Activated naive CD4-positive, alpha-beta T cell treated with anti-CD3 and anti-CD28 coated beads, Interleukin-2, amount 50 U/mL, for 24 hours (primary cell): ENCODE measurements at regions not wholly inside any gene's neighbourhood (a gene's known extent, or its start where the extent isn't known, plus 50 kb on each side); places are given as distances from the start of the nearest gene placed in this dataset.

ENCODE experiments used
- H3K27ac Mint-ChIP-seq: one replicate; pipeline ENCODE4 v1.8.0; 2021; ENCODE audit warnings: mild to moderate bottlenecking, mixed read lengths
- H3K27me3 Mint-ChIP-seq: one replicate; pipeline ENCODE4 v1.8.0; 2021; ENCODE audit warnings: mixed read lengths
- H3K36me3 Mint-ChIP-seq: one replicate; pipeline ENCODE4 v1.8.0; 2021; ENCODE audit warnings: mixed read lengths
- H3K4me1 Mint-ChIP-seq: one replicate; pipeline ENCODE4 v1.8.0; 2021; ENCODE audit warnings: mixed read lengths
- H3K4me3 Mint-ChIP-seq: one replicate; pipeline ENCODE4 v1.8.0; 2021; ENCODE audit warnings: mild to moderate bottlenecking, mixed read lengths
- H3K9me3 Mint-ChIP-seq: one replicate; pipeline ENCODE4 v1.8.0; 2021; ENCODE audit warnings: mixed read lengths

GRCh38 chr19:33914599-33914998 is 117.9 kb downstream of the KCTD15 start:
- H3K9me3 Mint-ChIP-seq: no peaks in the 10 kb centered on the region
- no peak overlapping the region for H3K27ac Mint-ChIP-seq
- no peaks in the 10 kb centered on the region for H3K4me1 Mint-ChIP-seq
- H3K27me3 Mint-ChIP-seq: peaks cover 16% of the 10 kb centered on the region
- no peak overlapping the region for H3K4me3 Mint-ChIP-seq
- H3K36me3 Mint-ChIP-seq: peaks cover 2% of the 10 kb centered on the region

- H3K4me3 Mint-ChIP-seq: no peak overlapping the region
- H3K9me3 Mint-ChIP-seq: no peaks in the 10 kb centered on the region
- peaks cover 16% of the 10 kb centered on the region for H3K27me3 Mint-ChIP-seq
- peaks cover 2% of the 10 kb centered on the region for H3K36me3 Mint-ChIP-seq
- H3K4me1 Mint-ChIP-seq: no peaks in the 10 kb centered on the region
- H3K27ac Mint-ChIP-seq: no peak overlapping the region
Measured at GRCh38 chr19:33916792-33917191, 120.1 kb downstream of the KCTD15 start.

- H3K9me3 Mint-ChIP-seq: no peaks in the 10 kb centered on the region
- H3K27ac Mint-ChIP-seq: no peak overlapping the region
- H3K4me3 Mint-ChIP-seq: no peak overlapping the region
- H3K27me3 Mint-ChIP-seq: peaks cover 12% of the 10 kb centered on the region
- no peaks in the 10 kb centered on the region for H3K4me1 Mint-ChIP-seq
- H3K36me3 Mint-ChIP-seq: peaks cover 2% of the 10 kb centered on the region
Measured at GRCh38 chr19:33919291-33919690, 122.6 kb downstream of the KCTD15 start.

- Mint-ChIP-seq H3K4me3 (no peak overlapping the region), H3K27me3 (peaks cover 18% of the 10 kb centered on the region), H3K4me1 (no peaks in the 10 kb centered on the region), H3K9me3 (no peaks in the 10 kb centered on the region), H3K27ac (no peak overlapping the region), H3K36me3 (peaks cover 2% of the 10 kb centered on the region)
Measured at GRCh38 chr19:33921165-33921564, 124.5 kb downstream of the KCTD15 start.

DNA sequence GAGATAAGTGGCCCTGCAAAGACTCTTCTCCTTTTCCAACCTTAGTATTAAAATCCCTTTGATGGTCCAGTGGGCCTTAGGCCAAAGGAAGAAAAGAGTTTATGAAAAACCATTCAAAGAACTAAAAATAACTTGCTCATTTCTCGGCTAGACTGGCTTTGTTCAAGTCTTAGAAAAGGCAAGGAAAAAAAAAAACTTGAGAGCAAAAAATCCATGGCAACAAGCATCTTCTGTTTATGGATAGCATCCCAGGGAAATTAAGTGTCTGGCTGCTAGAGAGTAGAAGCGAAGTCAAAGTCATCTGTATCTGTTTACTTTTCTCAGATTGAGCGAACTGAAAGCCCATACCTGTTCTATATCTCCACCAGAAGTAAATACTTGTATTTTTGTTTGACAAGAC is 129.6 kb downstream of the KCTD15 start:
- no peaks in the 10 kb centered on the region for H3K36me3 Mint-ChIP-seq
- no peaks in the 10 kb centered on the region for H3K4me1 Mint-ChIP-seq
- no peak overlapping the region for H3K4me3 Mint-ChIP-seq
- peaks cover 24% of the 10 kb centered on the region for H3K27me3 Mint-ChIP-seq
- H3K27ac Mint-ChIP-seq: no peak overlapping the region
- no peaks in the 10 kb centered on the region for H3K9me3 Mint-ChIP-seq

GRCh38 chr19:33927789-33928457 is 131.3 kb downstream of the KCTD15 start:
- H3K9me3 Mint-ChIP-seq: no peaks in the 10 kb centered on the region
- no peaks in the 10 kb centered on the region for H3K4me1 Mint-ChIP-seq
- H3K27me3 Mint-ChIP-seq: peaks cover 22% of the 10 kb centered on the region
- H3K27ac Mint-ChIP-seq: no peak overlapping the region
- no peak overlapping the region for H3K4me3 Mint-ChIP-seq
- H3K36me3 Mint-ChIP-seq: no peaks in the 10 kb centered on the region

- Mint-ChIP-seq H3K36me3 (no peaks in the 10 kb centered on the region), H3K4me1 (no peaks in the 10 kb centered on the region), H3K9me3 (no peaks in the 10 kb centered on the region), H3K27me3 (peaks cover 23% of the 10 kb centered on the region), H3K4me3 (no peak overlapping the region), H3K27ac (no peak overlapping the region)
Measured at GRCh38 chr19:33928458-33928950, 131.8 kb downstream of the KCTD15 start.

- no peaks in the 10 kb centered on the region for H3K4me1 Mint-ChIP-seq
- H3K27ac Mint-ChIP-seq: no peak overlapping the region
- H3K4me3 Mint-ChIP-seq: no peak overlapping the region
- no peaks in the 10 kb centered on the region for H3K36me3 Mint-ChIP-seq
- peaks cover 11% of the 10 kb centered on the region for H3K27me3 Mint-ChIP-seq
- no peaks in the 10 kb centered on the region for H3K9me3 Mint-ChIP-seq
Measured at GRCh38 chr19:33933931-33934330, 137.3 kb downstream of the KCTD15 start.

DNA sequence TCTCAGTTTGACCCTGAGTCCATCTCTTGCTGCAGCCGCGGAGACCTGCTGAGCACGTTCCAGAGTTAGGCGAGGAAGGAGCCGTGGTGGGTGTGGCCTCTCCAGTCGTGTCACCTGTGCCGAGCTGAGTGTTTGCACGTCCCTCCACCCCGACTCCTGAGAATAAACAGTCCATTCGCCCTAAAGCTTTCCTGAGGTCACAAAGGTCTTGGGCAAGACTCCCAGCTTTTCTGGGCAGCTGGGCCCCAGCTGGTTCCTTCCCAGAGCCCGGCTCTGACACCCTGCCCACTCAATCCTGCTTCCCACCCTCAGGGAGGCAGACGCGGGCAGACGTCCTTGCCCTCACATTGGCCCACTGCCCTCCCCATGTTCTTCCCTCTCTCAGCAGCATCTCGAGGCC is 142.2 kb downstream of the KCTD15 start:
- Mint-ChIP-seq H3K27ac (no peak overlapping the region), H3K4me1 (no peaks in the 10 kb centered on the region), H3K27me3 (peaks cover 9% of the 10 kb centered on the region), H3K4me3 (no peak overlapping the region), H3K36me3 (no peaks in the 10 kb centered on the region), H3K9me3 (no peaks in the 10 kb centered on the region)

- H3K27ac Mint-ChIP-seq: no peak overlapping the region
- no peaks in the 10 kb centered on the region for H3K9me3 Mint-ChIP-seq
- H3K4me3 Mint-ChIP-seq: no peak overlapping the region
- peaks cover 6% of the 10 kb centered on the region for H3K27me3 Mint-ChIP-seq
- no peaks in the 10 kb centered on the region for H3K36me3 Mint-ChIP-seq
- no peaks in the 10 kb centered on the region for H3K4me1 Mint-ChIP-seq
Measured at GRCh38 chr19:33941133-33941532, 144.5 kb downstream of the KCTD15 start.

DNA sequence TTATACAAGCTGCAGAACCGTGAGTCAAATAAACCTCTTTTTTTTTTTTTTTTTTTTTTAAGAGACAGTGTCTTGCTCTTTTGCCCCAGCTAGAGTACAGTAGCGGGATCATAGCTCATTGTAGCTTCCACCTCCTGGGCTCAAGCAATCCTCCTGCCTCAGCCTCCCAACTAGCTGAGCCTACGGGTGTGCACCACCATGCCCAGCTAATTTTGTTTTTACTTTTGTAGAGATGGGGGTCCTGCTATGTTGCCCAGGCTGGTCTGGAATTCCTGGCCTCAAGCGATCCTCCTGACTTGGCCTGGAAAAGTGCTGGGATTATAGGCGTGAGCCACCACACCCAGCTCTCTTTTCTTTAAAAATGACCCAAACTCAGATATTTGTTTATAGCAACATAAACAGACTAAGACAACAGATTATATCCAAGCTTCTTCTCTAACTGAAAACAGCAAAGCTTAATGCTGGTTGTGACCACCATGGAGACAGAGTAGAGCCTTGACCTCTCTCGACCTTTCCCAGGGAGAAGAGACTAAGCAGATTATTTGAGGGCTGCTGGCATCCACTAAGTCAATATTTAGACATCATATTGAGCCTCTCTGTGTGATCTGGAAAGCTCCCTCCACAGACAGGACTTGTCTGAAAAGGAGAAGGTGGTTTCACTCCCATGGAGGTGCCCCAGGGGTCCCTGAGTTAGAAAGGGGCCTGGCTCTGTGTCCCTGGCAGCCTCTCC is 150.0 kb downstream of the KCTD15 start:
- Mint-ChIP-seq H3K9me3 (no peaks in the 10 kb centered on the region), H3K27me3 (peaks cover 9% of the 10 kb centered on the region), H3K4me3 (no peak overlapping the region), H3K27ac (no peak overlapping the region), H3K4me1 (no peaks in the 10 kb centered on the region), H3K36me3 (no peaks in the 10 kb centered on the region)

DNA sequence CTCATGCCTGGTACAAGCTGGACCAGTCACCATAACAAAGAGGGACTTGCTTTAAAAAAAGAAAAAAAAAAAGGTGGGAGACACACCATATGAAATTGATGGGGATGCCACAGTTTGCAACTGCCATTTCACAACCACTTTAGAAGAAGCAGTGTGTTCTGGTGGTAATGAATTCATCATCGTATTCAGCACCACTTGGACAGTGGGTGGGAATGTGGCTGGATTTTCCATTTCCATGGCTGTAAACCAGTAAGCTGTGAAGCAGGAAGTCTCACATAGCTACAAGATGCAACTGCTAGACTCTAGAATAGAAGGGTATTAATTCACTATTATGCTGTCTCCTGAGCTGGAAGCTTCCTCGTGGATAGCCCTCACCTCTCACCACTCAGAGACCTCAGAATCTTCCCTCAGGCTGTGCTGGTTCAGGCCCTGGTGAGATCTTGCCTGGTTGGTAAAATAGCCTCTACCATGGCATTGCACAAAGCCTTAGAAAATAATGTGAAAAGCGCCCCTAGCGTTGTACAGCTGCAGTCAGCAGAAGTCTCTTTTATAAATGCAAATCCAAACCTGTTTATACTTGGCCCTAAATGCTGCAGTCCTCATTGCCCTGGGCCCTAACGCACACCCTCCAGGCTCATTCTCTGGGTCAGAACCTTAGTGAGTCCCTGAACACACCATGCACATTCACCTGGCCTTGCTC is 150.7 kb downstream of the KCTD15 start:
- H3K4me1 Mint-ChIP-seq: no peaks in the 10 kb centered on the region
- no peak overlapping the region for H3K4me3 Mint-ChIP-seq
- H3K27me3 Mint-ChIP-seq: peaks cover 9% of the 10 kb centered on the region
- H3K36me3 Mint-ChIP-seq: no peaks in the 10 kb centered on the region
- H3K27ac Mint-ChIP-seq: no peak overlapping the region
- H3K9me3 Mint-ChIP-seq: no peaks in the 10 kb centered on the region

DNA sequence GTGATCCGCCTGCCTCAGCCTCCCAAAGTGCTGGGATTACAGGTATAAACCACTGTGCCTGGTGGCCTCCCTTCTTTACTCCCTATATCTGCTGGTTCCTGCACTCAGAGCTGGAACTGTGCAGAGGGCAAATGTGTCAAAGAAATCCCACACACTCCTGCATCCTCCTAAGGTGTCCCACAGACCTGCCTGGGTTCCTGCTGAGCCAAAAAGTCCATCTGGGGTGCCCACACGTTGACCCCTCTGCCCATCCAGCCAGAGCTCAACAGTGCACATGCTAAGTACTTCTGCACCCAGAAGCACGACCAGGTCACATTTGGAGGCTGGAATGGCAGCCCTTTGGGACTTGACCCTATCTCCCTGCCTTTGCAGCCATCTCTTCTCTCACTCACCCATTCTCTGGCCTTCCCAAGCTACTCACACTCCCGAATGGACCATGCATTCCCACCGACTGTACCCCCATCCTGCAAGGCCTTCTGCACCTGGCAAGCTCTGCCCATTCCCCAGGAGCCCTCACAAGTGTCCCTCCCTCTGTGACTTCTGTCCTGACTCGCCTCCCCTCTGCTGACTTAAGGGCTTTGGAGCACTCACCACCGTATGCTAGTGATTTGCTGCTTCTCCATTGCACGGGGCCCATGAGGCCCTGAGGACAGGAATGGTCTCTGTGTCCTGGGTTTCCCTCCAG is 152.1 kb downstream of the KCTD15 start:
- no peaks in the 10 kb centered on the region for H3K36me3 Mint-ChIP-seq
- H3K4me3 Mint-ChIP-seq: no peak overlapping the region
- H3K27ac Mint-ChIP-seq: no peak overlapping the region
- no peaks in the 10 kb centered on the region for H3K4me1 Mint-ChIP-seq
- no peaks in the 10 kb centered on the region for H3K9me3 Mint-ChIP-seq
- H3K27me3 Mint-ChIP-seq: peaks cover 7% of the 10 kb centered on the region

GRCh38 chr19:33950091-33950750 is 153.6 kb downstream of the KCTD15 start:
- H3K9me3 Mint-ChIP-seq: no peaks in the 10 kb centered on the region
- H3K36me3 Mint-ChIP-seq: no peaks in the 10 kb centered on the region
- peaks cover 9% of the 10 kb centered on the region for H3K27me3 Mint-ChIP-seq
- no peak overlapping the region for H3K4me3 Mint-ChIP-seq
- H3K4me1 Mint-ChIP-seq: no peaks in the 10 kb centered on the region
- H3K27ac Mint-ChIP-seq: no peak overlapping the region

DNA sequence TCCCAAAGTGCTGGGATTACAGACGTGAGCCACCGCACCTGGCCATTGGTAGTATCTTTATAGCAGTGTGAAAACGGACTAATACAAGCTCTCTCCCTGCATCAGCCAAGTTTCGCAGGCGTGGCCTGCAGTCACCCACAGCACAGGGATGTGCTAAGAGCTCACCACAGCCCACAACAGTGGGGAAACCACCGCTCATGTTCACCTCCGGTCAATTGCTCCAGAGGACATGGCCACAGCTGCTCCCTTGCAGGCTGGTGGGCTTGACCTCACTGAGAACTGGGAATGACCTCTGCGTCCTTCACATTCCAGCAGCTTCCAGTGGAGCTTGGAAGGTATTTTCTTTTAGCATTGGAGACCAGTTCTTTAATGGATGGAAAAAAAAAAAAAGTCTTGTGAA is 156.4 kb downstream of the KCTD15 start:
- Mint-ChIP-seq H3K4me1 (no peaks in the 10 kb centered on the region), H3K27me3 (peaks cover 9% of the 10 kb centered on the region), H3K27ac (no peak overlapping the region), H3K36me3 (no peaks in the 10 kb centered on the region), H3K9me3 (no peaks in the 10 kb centered on the region), H3K4me3 (no peak overlapping the region)
